H1 (cell line): ENCODE measurements at regions not wholly inside any gene's neighbourhood (a gene's known extent, or its start where the extent isn't known, plus 50 kb on each side); places are given as distances from the start of the nearest gene placed in this dataset.

Experiments used
- CTCF ChIA-PET: fragments of 300-600 bp; sonication (Branson Sonifier 250); formaldehyde crosslinking; loops from one replicate; lab custom pipeline; 2021; ENCODE audit not compliant: partially characterized antibody; lab: Charles Lee
- POLR2A ChIA-PET: fragments of 300-600 bp; sonication (Branson Sonifier 250); formaldehyde crosslinking; loops from one replicate; lab custom pipeline; 2021; ENCODE audit warnings: inconsistent platforms; ENCODE audit not compliant: partially characterized antibody; lab: Charles Lee
- DNase-seq, 2 experiments: peaks; one replicate each; pipeline versions ENCODE4 v3.0.0 to v3.0.0-alpha.2; 2010 to 2022; ENCODE audit warnings: low spot score in 2 of 2, low read depth in 1 of 2, mixed read lengths in 1 of 2
- FAIRE-seq: peaks from 2 replicates; lab custom pipeline; 2011; peaks lifted over from hg19 to GRCh38; lab: Jason Lieb, UNC
- H2AFZ ChIP-seq: 2 replicates; pipeline ENCODE4 v1.8.1; 2012; ENCODE audit warnings: low read length, inconsistent platforms
- H2AK5ac ChIP-seq: 2 replicates; pipeline ENCODE4 v1.6.1; 2013; ENCODE audit warnings: low read depth, low read length
- H2BK120ac ChIP-seq: replicated peaks from 2 replicates; pipeline ENCODE3; 2013; ENCODE audit warnings: low read depth, low read length, inconsistent platforms
- H2BK12ac ChIP-seq: 2 replicates; pipeline ENCODE4 v1.6.1; 2013; ENCODE audit warnings: low read depth, low read length
- H2BK15ac ChIP-seq: 2 replicates; pipeline ENCODE4 v1.6.1; 2013; ENCODE audit warnings: low read length
- H2BK20ac ChIP-seq: 2 replicates; pipeline ENCODE4 v1.6.1; 2013; ENCODE audit warnings: low read length
- H2BK5ac ChIP-seq: 2 replicates; pipeline ENCODE4 v1.6.1; 2013; ENCODE audit warnings: low read depth, low read length
- H3K14ac ChIP-seq: 2 replicates; pipeline ENCODE4 v1.6.1; 2013; ENCODE audit warnings: inconsistent platforms; ENCODE audit not compliant: insufficient read length
- H3K18ac ChIP-seq: 2 replicates; pipeline ENCODE4 v1.6.1; 2013; ENCODE audit warnings: low read length; ENCODE audit errors: extremely low read depth
- H3K23ac ChIP-seq: 2 replicates; pipeline ENCODE4 v1.6.1; 2013; ENCODE audit warnings: inconsistent platforms; ENCODE audit not compliant: insufficient read length
- H3K23me2 ChIP-seq: 2 replicates; pipeline ENCODE4 v1.6.1; 2013; ENCODE audit warnings: low read depth, low read length
- H3K27ac ChIP-seq: 2 replicates; pipeline ENCODE4 v1.6.1; 2011; ENCODE audit warnings: low read depth, low read length, inconsistent platforms
- H3K27me3 ChIP-seq, 4 experiments: replicated peaks in 1 of 4; 1 replicate in 1 of 4; 2 replicates in 3 of 4; pipeline versions ENCODE4 v1.6.1 to v1.8.1; 2011 to 2013; ENCODE audit warnings: low read length in 3 of 4, mild to moderate bottlenecking in 3 of 4, inconsistent platforms in 2 of 4, mixed read lengths in 2 of 4, moderate library complexity in 1 of 4; ENCODE audit not compliant: control insufficient read depth in 3 of 4, insufficient read depth in 3 of 4; ENCODE audit errors: extremely low read depth in 1 of 4
- H3K36me3 ChIP-seq, 4 experiments: 2 replicates each; pipeline versions ENCODE4 v1.6.1 to v1.8.1; 2011 to 2013; ENCODE audit warnings: mild to moderate bottlenecking in 4 of 4, low read length in 3 of 4, moderate library complexity in 2 of 4, control low read depth in 1 of 4, inconsistent platforms in 1 of 4; ENCODE audit not compliant: insufficient read depth in 4 of 4, control insufficient read depth in 2 of 4
- H3K4ac ChIP-seq: replicated peaks from 2 replicates; pipeline ENCODE3; 2013; ENCODE audit warnings: low read length, low read depth, mixed read lengths, inconsistent platforms; ENCODE audit not compliant: insufficient read length
- H3K4me1 ChIP-seq, 4 experiments: replicated peaks in 1 of 4; 1 replicate in 1 of 4; 2 replicates in 3 of 4; pipeline versions ENCODE4 v1.6.1 to v1.8.1; 2011 to 2013; ENCODE audit warnings: low read length in 3 of 4, inconsistent platforms in 2 of 4, mixed read lengths in 1 of 4; ENCODE audit not compliant: insufficient read depth in 4 of 4, control insufficient read depth in 3 of 4
- H3K4me2 ChIP-seq, 2 experiments: 2 replicates each; pipeline versions ENCODE4 v1.6.1 to v1.8.1; 2011 to 2013; ENCODE audit warnings: low read depth in 2 of 2, low read length in 2 of 2, control low read depth in 1 of 2, inconsistent platforms in 1 of 2, mild to moderate bottlenecking in 1 of 2; ENCODE audit not compliant: insufficient read depth in 1 of 2
- H3K4me3 ChIP-seq, 4 experiments: fragments of 200-600, 300-600 bp in 1 of 4; sonication (generic), shearing (Covaris generic), sonication (Bioruptor Twin) in 1 of 4; 2 replicates each; pipeline versions ENCODE4 v1.5.1 to v1.8.1; 2011 to 2016; ENCODE audit warnings: low read length in 4 of 4, low read depth in 3 of 4, control low read depth in 2 of 4, inconsistent platforms in 2 of 4, mild to moderate bottlenecking in 2 of 4, mixed read lengths in 1 of 4, moderate library complexity in 1 of 4; ENCODE audit not compliant: insufficient read depth in 2 of 4; ENCODE audit errors: extremely low read depth in 1 of 4
- H3K56ac ChIP-seq: replicated peaks from 2 replicates; pipeline ENCODE3; 2013; ENCODE audit warnings: low read depth, mild to moderate bottlenecking, mixed read lengths, low read length, inconsistent platforms; ENCODE audit not compliant: insufficient read length
- H3K79me1 ChIP-seq: 2 replicates; pipeline ENCODE4 v1.6.1; 2013; ENCODE audit warnings: low read depth, low read length, control low read depth
- H3K79me2 ChIP-seq, 2 experiments: 2 replicates each; pipeline versions ENCODE4 v1.6.1 to v1.8.1; 2012 to 2013; ENCODE audit warnings: low read length in 2 of 2, mild to moderate bottlenecking in 2 of 2, inconsistent platforms in 1 of 2; ENCODE audit not compliant: insufficient read depth in 2 of 2, control insufficient read depth in 1 of 2
- H3K9ac ChIP-seq, 4 experiments: replicated peaks in 1 of 4; 1 replicate in 1 of 4; 2 replicates in 3 of 4; pipeline versions ENCODE4 v1.6.1 to v1.8.1; 2011 to 2013; ENCODE audit warnings: low read depth in 3 of 4, low read length in 3 of 4, control low read depth in 2 of 4, mild to moderate bottlenecking in 2 of 4, moderate library complexity in 2 of 4, inconsistent platforms in 1 of 4; ENCODE audit errors: extremely low read depth in 1 of 4
- H3K9me3 ChIP-seq, 2 experiments: 2 replicates each; pipeline versions ENCODE4 v1.6.1 to v1.8.1; 2012 to 2013; ENCODE audit warnings: mild to moderate bottlenecking in 2 of 2, moderate library complexity in 2 of 2, control low read depth in 1 of 2, inconsistent platforms in 1 of 2, low read depth in 1 of 2, low read length in 1 of 2, mixed read lengths in 1 of 2; ENCODE audit not compliant: insufficient read depth in 2 of 2
- H4K20me1 ChIP-seq, 2 experiments: replicated peaks in 1 of 2; 2 replicates each; pipeline versions ENCODE3 to v1.8.1; 2011 to 2013; ENCODE audit warnings: inconsistent platforms in 2 of 2, low read length in 2 of 2, mild to moderate bottlenecking in 1 of 2; ENCODE audit not compliant: insufficient read depth in 2 of 2, control insufficient read depth in 1 of 2
- H4K5ac ChIP-seq: 2 replicates; pipeline ENCODE4 v1.6.1; 2013; ENCODE audit warnings: low read length, low read depth, mixed read lengths, inconsistent platforms; ENCODE audit not compliant: insufficient read length
- H4K8ac ChIP-seq: 2 replicates; pipeline ENCODE4 v1.8.0; 2013; ENCODE audit warnings: mild to moderate bottlenecking, moderate library complexity, low read length, inconsistent platforms; ENCODE audit not compliant: insufficient read depth; ENCODE audit errors: extremely low read depth
- H4K91ac ChIP-seq: replicated peaks from 2 replicates; pipeline ENCODE3; 2013; ENCODE audit warnings: low read length, mixed read lengths, inconsistent platforms; ENCODE audit not compliant: insufficient read length
- ASH2L ChIP-seq: fragments of 200-600, 300-600 bp; sonication (generic); IDR thresholded peaks from one replicate; pipeline ENCODE4 v1.7.1; 2017; ENCODE audit warnings: low read length
- EGR1 ChIP-seq: IDR thresholded peaks from 2 replicates; pipeline ENCODE4 v1.6.1; 2011; ENCODE audit warnings: low read depth, low read length, borderline replicate concordance
- GABPA ChIP-seq: IDR thresholded peaks from 2 replicates; pipeline ENCODE4 v1.6.1; 2011; ENCODE audit warnings: mild to moderate bottlenecking, low read length, moderate library complexity, borderline replicate concordance; ENCODE audit not compliant: insufficient read depth
- PHF8 ChIP-seq: fragments of 200-600 bp; sonication (generic); conservative IDR thresholded peaks from 2 replicates; pipeline ENCODE4 v1.7.1; 2012; ENCODE audit warnings: low read depth, mild to moderate bottlenecking, inconsistent platforms, low read length, moderate library complexity
- RNF2 ChIP-seq: fragments of 200-900, 300-1000 bp; sonication (generic); IDR thresholded peaks from 2 replicates; pipeline ENCODE4 v1.7.1; 2016; ENCODE audit warnings: borderline replicate concordance, low read depth, mild to moderate bottlenecking, antibody characterized with exemption, low read length; ENCODE audit not compliant: poor library complexity, severe bottlenecking; ENCODE audit errors: missing control alignments
- SIX5 ChIP-seq: IDR thresholded peaks from 2 replicates; pipeline ENCODE4 v1.6.1; 2011; ENCODE audit warnings: mild to moderate bottlenecking, low read depth, low read length
- SP2 ChIP-seq: IDR thresholded peaks from 2 replicates; pipeline ENCODE4 v1.6.1; 2012; ENCODE audit warnings: mild to moderate bottlenecking, low read length, inconsistent platforms
- USF2 ChIP-seq: IDR thresholded peaks from 2 replicates; pipeline ENCODE4 v1.6.1; 2011; ENCODE audit warnings: low read length, improper control_type of control experiment

- no peak overlapping the region for H3K4ac ChIP-seq
- H3K4me3 ChIP-seq, result no peak overlapping the region
- H3K14ac ChIP-seq, result no peak overlapping the region
- no peaks in the 10 kb centered on the region for H3K23me2 ChIP-seq
- H3K79me2 ChIP-seq, result no peaks in the 10 kb centered on the region
- POLR2A ChIA-PET, result no interaction called here
- H3K27ac ChIP-seq, result no peak overlapping the region
- no peaks in the 10 kb centered on the region for H4K20me1 ChIP-seq
- no peak overlapping the region for H2AK5ac ChIP-seq
- H3K79me1 ChIP-seq, result no peaks in the 10 kb centered on the region
- no peak overlapping the region for H4K91ac ChIP-seq
- no peak for DNase-seq
- H2BK120ac ChIP-seq, result no peak overlapping the region
- H4K8ac ChIP-seq, result no peak overlapping the region
- TF ChIP-seq USF2, result no peak
- TF ChIP-seq ASH2L, result no peak
- TF ChIP-seq PHF8, result no peak
- no peak for TF ChIP-seq EGR1
- TF ChIP-seq SP2, result no peak
- no peak for TF ChIP-seq RNF2
- TF ChIP-seq GABPA, result no peak
- TF ChIP-seq SIX5, result no peak
- TF ChIP-seq, all 59 proteins: peak for 0
- CTCF ChIA-PET, result interaction anchor here (1.0 to 1.8 kb wide), 2 partner anchors 8 to 14 kb away, joined by 4 to 7 read pairs; no protein-coding TSS in a partner anchor
- Histone ChIP-seq H3K4me2 (no peak overlapping the region), H3K9ac (no peak overlapping the region), H2BK20ac (no peak overlapping the region), H2BK5ac (no peak overlapping the region), H3K56ac (no peak overlapping the region), H3K23ac (no peak overlapping the region), H2BK12ac (0 out of 2 replicates have a peak overlapping the region, but pooled peaks have one; percentile 17), H3K4me1 (peaks cover 2 to 20% (median 17%) of the 10 kb centered on the region in 4 experiments), H2BK15ac (no peak overlapping the region), H2AFZ (no peak overlapping the region), H3K9me3 (no peaks in the 10 kb centered on the region), H3K27me3 (no peaks in the 10 kb centered on the region), H3K18ac (no peak overlapping the region), H3K36me3 (no peaks in the 10 kb centered on the region), H4K5ac (no peak overlapping the region)
- FAIRE-seq, result no peak
Observed at GRCh38 chr2:38434595-38434994, 57.5 kb upstream of the ATL2 start.
